ENCODE measurements at regions not wholly inside any gene's neighbourhood (a gene's known extent, or its start where the extent isn't known, plus 50 kb on each side); places are given as distances from the start of the nearest gene placed in this dataset.
A peak's percentile ranks its signal among the peaks of the same experiment; 100 is the strongest.

DNA sequence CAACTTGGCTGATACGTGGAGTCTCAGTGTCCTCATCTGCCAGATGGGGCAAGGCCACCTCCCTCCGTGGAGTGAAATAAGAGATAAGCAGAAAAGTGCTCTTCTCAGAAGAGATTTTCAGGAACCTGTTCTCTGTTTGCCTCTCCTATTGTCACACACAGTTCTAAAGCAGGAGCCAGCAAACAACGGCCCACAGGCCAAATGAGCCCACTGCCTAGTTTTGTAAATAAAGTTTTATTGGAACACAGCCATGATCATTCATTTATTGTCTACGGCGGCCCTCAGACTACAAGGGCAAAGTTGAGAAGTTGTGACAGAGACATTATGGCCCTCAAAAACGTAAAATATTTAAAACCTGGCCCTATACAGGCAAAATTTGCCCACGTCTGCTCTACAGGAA, 256.8 kb upstream of the IGF1R start:
- no peak for DNase-seq

DNA sequence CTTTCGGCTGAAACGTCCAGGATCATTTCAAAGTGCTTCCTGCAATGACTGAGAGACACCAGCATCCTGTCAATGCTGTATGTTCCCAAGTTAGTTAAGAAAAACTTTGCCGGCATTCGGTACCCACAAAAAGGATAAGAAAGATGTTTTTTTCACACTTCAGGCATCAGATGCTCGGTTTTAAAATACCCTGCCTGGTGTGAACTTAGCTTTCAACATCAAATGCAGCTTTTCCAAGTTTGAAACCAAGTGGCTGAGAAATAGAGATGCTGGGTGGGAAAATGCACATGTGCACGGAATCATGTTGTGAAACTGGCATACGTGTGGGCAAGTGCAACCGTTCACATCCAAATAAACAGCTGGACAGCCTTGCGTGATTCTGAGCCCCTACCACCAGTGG, 254.9 kb upstream of the IGF1R start:
- DNase-seq, result no peak

DNA sequence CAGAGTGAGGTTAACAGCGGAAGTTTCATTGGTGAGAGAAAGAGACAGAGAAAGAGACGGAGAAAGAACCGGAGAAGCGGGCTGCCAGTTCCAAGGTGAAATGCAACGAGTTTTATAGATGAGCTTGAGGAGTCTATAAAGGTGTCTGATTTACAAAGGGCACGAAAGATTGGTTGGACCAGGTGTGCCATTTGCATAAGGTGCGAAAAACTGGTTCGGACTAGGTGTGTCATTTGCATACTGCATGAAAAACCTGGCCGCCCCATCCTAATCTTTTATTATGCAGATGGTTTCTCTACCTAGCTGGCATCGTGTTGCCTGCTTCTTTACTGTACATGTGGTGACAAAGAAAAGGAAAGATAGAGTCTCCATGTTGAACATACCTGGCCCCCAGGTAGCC, 253.8 kb upstream of the IGF1R start:
- DNase-seq, result no peak

DNA sequence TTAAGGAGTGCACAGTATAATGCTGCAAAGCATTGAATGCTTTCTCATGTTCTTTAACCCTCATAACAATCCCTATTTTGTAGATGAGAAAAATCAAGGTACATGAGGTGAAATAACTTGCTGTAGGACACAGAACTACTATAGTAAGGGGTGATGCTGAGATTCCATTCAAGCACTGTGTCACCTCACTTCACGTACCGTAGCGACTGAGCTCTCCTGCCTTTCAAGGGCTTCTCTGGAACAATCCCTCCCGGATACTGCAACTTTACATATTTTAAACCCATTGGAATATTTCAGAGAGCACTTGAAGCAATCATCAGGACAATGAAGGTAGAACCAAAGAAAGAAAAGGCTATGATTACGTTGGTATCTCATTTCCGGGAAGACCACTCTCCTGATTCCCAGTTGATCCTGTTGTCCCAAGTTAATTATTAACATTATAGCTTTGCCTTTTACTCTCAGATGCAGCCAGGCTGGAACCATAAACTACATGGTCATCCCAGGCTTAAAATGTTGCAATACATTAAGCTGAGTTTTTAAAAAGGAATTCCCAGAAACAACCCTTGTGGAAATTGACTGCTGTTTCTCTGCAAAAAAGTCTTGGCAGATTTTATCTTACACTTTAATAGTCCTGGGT, 252.2 kb upstream of the IGF1R start:
- no peak for DNase-seq

DNA sequence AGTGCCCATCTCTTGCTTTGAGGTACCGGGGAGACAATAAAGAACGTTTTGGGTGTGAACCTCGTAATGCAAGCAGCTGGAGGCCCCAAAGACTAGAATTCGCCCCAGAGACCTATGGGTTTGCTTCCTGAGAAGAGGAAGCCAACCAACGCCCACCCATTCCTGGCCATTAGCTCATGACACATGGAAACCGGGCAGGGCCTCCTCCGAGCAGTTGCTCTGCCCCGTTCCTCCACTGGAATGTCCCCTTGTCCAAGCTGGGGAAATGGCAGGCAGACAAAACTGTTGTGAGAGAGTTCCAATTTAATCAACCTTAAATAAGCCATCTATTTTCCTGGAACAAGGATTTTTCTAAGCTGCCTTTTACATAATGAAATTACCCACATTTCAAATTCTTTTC, 250.9 kb upstream of the IGF1R start:
- DNase-seq, result no peak

DNA sequence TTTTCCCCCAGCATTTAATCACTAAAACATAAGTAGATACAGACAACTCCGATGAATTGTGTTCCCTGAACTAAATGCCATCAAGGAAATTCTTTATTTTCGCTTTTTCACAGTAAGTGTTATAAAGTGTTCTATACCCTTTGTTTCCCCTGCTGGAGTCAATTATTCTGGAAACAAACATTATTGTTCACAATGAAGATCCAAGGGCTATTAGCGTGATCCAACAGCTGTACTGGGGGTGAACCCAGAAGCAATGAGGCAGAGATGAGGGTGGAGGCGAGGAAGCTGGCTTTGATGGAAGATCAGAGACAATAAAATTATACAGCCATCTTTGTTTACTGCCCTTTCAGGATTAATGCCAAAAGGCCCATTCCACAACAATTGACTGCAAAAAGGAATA, 250.3 kb upstream of the IGF1R start:
- DNase-seq, result no peak

DNA sequence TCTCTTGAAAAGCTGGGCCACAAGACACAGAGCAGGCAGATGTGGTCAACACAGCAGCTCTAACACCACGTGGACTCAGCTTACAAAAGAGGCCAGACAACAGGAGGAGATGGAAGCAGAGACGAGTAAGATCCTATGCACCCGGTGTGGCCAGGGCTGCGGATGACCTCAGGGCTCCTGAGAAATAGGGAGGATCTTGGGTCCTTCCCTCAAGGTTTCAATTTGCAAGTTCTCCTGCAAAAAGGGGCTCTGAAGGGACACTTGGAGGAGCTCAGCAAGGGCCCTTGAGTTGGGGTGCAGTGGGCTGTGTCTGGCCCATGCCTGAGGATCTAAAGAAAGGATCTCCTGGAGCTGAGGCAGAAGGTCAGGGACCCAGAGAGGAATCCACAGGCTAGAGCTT, 249.5 kb upstream of the IGF1R start:
- DNase-seq, result no peak

DNA sequence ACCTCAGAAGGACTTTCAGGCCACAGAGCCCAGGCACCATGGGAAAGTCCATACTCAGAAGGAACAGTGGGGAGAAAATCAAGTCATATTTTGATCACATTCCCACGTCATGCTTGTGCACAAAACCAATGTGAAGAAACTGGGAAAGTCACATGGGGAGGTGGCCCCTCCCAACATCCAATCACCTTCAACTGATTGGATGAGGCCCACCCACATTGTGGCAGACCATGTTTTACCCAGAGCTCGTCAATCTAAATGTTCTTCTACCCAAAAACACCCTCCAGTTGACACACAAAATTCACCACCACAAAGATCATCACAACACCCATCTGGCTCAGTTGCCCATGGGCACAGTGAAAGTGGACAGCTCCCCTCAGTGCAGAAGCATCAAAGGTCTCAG, 248.2 kb upstream of the IGF1R start:
- no peak for DNase-seq

DNA sequence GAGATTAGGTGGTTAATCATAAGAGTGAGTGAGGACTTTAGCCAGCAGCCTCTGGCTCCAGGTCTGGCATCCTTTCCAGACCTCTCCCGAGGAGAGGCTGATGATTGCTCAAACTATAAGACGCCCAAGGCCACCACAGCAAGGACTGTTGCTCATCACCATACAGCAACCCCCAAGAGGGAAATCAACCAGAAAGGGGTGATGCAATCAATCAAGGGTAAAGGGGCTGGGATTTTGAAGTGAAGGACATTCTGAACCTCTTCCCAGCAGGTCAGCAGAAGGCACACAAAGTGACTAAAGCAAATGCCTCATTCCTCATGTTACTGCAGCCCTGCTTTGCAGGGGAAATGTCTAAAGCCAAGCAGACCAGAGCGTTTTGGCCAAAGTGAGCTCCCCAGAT, 247.3 kb upstream of the IGF1R start:
- no peak for DNase-seq

DNA sequence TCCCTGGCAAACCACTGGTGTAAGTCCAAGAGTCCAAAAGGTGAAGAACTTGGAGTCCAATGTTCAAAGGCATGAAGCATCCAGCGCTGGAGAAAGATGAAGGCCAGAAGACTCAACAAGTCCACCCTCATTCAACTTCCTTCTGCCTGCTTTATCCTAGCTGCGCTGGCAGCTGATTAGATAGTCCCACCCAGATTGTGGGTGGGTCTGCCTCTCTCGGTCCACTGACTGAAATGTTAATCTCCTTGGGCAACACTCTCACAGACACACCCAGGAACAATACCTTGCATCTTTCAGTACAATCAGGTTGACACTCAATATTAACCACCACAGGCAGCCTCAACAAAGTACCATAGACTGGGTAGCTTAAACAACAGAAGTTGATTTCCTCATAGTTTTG, 245.9 kb upstream of the IGF1R start:
- no peak for DNase-seq

DNA sequence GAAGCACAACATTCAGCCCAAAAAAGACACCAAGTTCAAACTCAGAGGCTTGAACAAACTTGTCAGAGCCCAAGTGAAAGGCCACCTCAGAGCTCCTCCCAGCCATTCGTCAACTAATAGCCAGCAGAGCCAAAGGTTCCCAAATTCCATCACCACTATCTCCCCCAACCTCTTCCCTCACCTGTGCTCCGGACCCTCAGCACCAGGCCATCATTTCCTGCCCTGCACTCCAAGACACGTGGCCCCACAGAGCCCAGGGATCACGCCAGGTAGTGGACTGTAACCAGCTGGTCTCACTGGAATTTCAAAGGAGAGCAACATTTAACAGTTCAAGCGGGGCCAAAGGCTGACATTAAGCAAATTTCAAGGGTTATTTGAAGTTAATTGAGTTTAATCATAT, 245.2 kb upstream of the IGF1R start:
- no peak for DNase-seq

DNA sequence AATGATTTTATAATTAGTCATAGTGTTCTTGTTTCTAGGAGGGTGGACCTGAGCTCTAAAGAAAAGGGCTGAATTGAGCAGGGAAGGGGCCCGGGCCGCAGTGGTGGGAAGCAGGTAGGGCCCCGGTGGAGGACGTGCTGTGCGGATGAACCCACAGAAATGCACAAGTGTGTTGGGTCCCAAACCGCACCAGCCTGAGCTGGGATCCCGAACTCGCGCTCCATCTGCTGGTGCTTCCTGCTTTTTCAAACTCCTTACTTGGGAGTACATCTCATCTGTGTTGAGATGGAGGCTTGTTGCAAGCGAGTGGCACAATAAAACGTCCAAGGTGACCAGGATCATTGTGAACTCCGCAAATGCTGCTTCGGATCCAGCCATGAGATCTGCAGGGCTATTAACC, 244.8 kb upstream of the IGF1R start:
- no peak for DNase-seq

DNA sequence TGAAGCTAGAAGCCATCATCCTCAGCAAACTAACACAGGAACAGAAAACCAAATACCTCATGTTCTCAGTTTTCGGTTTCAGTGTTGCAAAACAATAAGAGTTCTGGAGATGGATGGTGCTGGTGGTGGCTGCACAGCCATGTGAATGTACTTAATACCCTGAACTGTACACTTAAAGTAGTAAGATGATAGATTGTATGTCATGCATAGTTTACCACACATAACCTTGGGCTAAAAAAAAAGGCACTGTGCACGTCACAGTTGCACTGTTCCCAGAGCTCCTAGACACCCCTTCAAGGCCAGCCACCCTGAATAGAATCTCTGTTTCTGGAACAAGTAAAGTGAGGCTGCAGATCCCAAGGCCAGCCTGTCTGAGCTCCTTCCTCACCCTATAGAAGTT, 243.3 kb upstream of the IGF1R start:
- no peak for DNase-seq

DNA sequence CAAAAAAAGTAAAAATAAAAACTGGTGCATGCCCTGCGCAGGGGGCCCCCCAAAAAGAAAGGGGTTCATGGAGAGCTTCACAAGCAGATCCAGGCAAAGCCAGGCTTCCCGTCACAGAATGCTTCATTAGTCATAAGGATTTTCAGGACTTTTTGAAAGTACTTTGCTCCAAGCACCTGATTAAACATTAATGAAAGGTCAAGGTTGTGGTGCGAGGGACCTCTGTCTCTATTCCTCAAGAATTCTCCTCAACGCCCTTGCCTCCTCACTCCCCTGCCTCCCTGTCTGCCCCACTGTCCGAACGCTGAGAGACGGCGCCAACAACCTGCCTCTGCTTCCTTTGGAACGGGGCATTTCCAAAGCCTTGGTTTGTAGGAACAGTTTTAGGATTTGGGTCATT, 240.1 kb upstream of the IGF1R start:
- DNase-seq, result no peak

DNA sequence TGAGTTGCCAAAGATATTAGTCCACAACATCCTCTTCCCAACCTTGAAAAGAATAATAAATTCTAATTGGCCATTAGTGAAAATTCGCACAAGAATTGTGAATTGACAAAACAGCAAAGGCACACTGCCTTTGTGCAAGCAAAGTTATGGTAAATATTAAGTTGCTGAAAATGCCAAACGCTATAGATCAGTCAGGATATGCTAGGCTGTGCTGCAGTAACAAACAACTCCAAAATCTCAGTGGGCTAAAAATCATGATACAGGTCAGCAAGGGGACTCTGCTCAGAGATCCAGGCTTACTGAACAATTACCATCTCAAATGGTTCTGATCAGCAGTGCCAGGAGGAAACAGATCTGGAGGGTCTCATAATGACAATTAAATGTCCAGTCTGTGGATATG, 238.0 kb upstream of the IGF1R start:
- no peak for DNase-seq

DNA sequence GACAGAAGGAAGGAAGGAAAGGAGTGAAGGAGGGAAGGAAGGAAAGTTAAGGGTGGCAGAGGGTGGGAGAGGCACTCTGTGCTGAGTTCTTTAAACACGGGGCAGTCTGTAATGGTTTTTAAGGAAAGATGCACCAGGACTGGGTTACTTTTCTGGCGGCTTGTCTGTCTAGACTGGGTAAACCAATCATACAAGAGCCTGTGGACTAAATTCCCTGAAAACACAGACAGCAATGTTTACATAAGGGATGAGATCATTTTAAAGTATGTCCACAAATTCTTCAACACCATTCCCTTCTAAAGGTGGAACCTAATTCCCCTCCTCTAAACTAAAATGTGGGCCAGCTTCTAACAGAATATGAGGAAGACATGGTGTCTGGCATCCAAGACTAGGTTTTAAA, 235.5 kb upstream of the IGF1R start:
- no peak for DNase-seq

DNA sequence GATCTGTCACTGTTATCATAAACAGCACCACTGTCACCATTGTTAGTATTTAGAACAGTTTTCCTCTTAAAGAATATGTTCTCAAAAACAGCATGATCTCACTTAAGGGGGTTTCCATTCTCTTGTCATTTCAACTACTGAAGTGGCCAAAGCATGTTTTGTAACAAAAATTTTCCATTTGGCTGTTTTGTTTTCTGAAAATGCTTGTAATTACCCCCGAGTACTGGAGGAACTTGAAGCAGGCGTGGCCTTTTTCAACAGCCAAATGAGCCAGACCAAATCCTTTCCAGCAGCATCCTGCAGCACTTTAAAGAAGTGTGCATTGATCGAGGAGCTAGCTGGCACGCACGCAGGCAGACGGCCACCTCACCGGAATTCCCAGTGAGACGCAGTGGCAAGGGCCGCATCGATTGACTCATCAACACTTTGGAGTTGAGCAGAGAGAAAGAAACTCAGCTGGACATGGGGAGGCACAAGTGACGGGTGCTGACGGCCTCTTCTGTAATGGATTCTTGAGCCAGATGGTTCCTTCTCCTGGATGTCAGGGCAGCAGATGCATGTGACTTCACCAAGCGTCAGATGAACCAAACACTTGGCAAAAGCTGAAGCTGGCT, 234.3 kb upstream of the IGF1R start:
- DNase-seq, result no peak

DNA sequence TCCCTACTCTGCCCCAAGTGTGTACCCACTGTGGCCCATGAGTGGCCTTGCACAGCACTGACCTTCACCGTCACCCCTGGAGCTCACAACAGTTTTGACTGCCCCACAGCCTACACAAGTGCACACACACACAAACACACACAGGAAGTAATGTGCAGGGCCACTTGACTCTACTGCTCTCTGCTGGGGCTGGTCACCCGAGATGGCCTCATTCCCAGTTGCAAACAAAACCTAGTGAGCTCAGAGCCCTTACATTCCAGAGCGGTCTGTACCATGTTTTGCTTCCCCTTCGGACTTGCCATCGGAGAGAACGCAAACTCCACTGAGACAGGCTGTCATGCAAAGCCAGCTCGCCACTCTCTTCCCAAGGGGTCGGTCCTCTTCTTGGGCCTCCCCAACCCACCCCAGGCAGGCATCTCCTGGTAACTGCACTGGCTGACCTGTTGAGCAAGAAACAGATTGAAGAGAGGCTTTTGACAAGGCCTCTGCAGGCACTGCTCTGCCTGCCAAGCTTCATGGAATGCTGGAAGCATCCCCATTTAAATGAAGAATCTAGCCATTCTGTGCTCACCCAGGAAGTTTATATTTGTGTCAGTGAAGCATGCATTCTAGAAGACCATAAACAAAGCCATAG, 232.0 kb upstream of the IGF1R start:
- DNase-seq, result no peak

DNA sequence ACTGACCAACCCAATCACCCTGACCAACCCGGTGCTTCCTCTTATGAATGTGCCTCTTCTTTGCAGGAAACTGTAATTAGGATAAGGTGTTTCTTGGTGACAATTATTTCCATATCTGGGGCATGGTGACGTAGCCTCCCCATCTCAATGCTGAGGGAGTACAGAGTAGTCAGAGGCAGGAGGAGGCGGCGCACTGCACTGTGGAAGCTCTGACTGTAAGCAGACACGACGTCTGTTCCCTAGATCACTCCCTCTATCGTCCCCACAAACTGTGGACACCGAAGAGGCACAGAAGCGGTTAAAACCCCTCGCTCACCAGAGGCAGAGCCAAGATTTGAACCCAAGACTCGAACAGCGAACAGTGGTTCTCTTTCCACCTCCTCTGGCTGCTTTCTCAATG, 231.0 kb upstream of the IGF1R start:
- no peak for DNase-seq

DNA sequence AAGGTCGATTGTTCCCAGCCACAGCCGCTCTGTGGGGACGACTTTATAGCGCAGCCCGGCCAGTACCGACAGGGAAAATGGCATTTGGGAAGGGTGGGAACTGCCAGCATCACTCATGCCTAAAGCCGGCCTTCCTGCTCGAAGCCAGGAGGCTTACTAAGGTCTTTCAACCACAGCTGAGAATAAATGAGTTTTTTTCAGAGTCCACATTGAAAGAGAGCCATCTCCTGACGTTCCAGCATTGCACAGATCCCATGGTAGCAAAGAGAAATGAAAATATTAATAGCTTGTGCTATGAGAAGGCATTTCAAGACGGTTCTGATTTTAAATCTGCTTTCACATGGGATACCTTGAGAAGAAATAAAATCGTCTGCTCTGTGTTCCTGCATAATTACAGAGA, 230.2 kb upstream of the IGF1R start:
- no peak for DNase-seq

DNA sequence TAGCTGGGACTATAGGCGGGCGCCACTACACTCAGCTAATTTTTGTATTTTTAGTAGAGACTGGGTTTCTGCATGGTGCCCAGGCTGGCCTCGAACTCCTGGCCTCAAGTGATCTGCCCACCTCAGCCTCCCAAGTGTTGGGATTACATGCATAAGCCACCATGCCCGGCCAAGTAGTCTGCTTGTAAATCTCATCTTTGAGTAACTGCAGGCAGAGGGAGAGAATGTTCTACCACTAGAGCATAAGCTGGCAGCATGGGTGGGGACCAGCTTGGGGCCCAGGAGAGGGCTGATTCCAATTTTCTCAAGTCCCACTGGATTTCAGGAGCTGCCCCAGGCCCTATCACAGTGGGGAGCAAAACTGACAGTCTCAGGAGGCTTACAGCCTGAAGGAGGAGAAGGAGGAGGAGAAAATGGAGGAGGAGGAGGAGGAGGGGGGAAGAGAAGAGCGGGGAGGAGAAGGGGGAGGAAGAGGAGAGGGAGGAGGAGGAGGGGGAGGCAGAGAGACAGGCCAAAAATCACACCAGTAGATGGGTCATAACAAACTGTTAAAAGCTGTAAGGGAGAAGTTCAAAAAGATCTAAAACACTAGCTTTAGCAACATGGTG, 229.1 kb upstream of the IGF1R start:
- DNase-seq, result no peak

DNA sequence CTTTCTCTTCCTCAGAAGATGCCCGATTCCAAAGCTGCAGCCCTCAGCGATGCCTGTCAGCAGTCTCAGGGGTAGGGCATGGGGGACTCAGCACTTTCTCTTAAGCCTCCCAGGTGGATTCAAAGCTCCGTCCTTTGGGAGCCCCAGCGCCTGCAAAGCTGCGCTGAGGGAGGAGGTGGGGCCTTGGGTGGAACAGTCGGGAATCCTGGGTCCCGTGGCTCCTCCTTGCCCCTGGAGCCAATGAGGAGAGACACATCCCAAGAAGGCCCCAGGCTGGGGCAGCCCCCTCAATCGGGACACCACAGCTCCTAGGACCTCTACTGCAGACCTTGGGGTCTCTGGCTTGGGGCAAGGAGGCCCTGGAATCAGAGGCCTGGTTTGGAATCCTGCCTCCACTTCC, 227.5 kb upstream of the IGF1R start:
- DNase-seq, result no peak

DNA sequence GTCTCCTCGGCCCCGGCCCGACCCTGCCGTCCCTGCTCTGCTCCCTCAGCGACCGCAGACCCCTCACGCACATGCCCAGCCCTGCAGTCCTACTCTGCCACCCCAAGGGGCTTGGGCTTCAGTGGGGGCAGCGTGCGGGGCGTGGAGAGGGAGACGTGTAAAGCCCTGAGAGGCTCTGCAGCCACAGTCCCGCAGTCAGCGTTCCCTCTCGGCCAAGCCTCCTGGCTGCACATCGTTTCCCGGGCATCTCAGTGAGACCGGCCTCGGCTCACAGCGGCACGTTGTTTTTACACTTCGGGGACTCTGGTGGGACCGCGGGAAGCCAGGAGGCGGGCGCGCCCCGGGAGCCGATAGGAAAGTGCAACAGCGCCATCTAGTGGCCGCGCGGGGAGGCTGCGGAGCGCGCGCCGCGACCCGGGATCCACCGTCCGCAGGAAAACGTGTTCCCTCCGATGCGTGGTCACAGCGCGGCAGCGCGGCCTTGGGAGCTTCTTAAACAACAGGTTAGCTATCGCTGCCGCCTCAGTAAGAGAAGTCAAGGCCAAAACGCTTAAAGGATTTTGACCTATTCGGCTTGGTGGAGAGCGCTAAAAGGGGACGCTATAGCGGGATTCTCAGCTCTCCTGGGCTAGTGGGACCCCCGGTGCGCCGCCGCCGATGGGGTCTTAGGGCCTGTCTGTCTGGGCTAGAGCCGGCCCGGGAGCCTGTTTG, 226.8 kb upstream of the IGF1R start:
- peak; percentile 46 for DNase-seq

DNA sequence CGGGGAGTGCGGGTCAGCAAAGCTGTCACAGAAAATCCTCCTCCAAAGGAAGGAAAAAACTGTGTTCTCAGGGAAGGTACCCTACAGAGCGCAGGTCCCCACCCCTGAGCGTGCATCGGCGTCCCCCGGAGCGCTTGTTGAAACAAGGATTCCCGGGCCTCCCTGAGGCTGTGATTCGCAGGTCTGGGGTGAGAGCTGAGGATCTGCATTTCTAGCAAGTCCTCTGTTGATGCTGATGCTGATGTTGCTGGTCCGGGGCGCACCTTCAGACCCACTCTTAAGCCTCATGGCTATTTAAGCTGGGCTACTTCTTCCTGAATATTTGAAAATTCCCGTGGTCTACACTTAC, 226.2 kb upstream of the IGF1R start:
- no peak for DNase-seq
